NCI-H146 (cell line): ENCODE measurements at regions not wholly inside any gene's neighbourhood (a gene's known extent, or its start where the extent isn't known, plus 50 kb on each side); places are given as distances from the start of the nearest gene placed in this dataset.

ENCODE experiments used
- DNase-seq: peaks from one replicate; lab custom pipeline; 2025; lab: John Stamatoyannopoulos, UW

DNA sequence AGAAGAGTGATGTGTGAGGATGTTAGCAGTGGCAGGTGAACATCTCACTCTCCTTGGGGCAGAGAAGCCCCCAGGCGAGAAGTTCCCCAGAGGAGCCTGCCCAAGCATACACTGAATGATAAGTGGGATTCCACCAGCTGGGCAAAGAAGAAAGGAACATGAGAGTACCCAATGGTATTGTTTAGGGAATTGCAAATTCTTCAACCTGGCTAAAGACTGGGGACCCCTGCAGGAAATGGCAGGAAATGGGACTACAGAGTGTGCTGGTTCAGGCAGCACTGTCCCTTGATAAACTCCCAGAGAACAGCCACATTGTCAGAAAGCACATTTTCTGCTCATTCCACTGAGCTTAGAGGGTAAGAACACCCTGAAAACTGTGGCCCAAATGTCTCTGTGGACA is 121.3 kb downstream of the RPS29 start:
- no peak for DNase-seq

DNA sequence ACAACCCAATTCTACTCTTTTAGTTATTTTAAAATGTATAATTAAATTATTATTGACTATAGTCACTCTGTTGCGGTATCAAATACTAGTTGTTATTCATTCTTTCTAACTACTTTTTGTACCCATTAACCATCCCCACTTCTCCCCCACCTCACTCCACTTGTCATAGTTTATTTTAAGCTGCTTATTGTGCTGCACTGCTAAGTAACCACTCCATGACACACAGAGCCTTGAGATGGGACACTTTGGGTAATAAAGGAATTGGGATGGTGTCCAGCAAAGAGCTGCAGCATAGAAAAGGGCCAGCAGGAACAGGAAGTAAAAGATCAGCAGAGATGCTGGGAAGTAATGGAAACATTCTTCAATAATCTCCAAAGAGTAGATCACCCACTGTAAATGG is 123.0 kb downstream of the RPS29 start:
- DNase-seq: no peak

DNA sequence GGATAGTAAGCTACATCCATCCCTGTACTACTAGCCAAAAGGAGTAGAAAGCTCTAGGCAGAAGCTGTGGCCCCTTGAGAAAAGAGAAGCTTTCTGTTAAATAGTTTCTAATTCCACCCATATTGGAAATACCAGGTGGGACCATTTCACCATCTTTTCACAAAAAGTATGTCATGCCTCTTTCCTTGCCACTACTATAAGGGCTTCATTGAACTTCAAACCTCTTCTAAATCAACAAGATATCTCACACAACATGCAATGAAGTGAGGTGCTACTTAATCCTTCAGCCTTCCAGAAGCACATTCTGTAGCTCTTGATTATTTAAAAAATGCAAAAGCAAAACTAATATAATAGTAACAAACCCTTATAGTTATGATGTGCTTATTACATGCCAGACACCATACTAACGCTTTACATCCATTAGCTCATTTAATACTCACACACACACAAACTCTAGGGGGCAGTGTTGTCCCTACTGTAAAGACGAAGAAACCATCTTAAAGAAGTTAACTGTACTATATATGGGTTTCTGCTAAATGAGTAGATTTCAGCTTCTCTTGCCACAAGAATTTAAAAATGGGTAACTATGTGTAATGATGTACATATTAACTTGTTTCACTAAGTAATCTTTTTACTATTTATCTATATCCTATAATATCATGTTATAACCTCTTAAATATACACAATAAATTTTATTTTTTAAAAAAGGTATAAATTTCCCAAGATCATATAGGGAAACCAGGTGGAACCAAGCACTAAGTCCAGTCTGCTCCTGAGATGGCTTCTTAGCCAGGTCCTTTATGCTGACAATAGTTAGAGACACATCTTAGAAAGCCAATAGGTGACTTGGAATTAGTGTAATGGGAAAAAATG is 124.4 kb downstream of the RPS29 start:
- peak; percentile 54 for DNase-seq

DNA sequence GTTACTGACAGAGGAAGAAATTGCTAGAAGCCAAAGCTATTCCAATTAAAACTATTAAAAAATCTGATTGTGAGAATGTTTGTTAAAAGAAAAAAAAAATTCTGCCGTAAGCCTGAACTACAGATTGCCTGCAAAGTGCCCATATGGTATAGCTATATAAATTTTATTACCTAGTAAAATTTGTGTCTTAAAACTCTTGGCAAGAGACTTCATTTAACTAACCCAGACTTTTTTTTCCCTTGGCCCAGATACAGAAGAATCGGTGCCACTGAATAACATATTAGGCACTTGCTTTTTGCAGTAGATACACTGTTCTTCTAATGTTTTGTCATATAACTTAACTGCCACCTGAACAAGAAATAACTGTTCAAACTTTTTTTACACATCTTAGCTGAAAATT is 125.5 kb downstream of the RPS29 start:
- no peak for DNase-seq

DNA sequence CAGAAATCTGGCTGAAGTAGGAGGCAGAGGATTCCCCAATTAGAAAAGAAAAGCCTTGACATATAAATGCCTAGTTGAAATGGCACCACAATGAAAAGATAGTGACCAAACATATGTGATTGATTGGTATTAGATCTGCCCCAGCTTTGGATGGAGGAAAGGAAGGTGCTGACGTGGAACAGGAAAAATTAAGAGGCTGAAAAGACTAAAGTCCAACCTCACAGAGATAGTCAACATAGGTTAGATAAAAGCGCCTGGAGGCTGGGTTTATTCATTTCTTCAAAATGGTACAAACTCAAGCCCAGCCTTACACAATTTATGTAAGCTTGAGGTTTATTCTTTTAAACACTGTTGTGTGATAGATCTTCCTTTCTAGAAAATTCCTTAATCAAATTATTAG is 129.6 kb downstream of the RPS29 start:
- DNase-seq: no peak

DNA sequence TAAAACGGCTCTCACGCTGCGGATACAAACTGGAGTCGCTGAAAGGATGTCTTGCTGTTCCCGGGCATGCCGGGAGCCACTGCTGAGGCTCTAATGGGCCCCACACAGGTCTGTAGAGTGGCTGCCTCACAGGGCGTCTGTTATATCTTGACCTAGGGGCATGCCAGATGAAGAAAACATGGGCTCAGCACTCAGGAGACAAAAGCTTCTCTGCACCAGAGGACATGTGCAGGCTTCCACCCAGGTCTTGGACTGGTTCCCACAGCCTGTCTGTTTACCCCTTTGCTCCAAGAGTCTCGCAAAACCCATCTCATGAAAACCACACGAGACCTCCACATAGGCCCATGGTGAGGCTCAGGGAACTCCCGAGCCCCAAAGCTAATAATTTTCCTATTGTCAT is 134.2 kb downstream of the RPS29 start:
- no peak for DNase-seq

DNA sequence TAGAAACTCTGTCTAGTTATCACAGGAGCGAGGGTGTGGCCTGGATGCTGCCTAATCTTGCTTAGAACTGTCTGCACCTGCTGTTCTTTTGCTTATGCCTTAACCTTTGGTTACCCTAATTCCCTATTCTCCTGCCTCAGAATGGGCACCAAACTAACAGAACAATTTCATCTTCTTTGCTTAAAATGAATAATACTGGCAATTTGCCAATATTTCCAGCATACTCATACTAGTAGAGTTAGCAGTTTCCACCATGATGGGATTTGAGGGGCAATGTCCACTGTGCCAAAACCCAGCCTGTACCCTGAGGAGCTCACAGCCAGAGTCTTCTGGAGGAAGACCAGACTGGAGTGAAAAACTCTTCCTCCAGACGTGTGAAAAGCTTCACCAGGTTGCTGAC is 136.4 kb downstream of the RPS29 start:
- no peak for DNase-seq

DNA sequence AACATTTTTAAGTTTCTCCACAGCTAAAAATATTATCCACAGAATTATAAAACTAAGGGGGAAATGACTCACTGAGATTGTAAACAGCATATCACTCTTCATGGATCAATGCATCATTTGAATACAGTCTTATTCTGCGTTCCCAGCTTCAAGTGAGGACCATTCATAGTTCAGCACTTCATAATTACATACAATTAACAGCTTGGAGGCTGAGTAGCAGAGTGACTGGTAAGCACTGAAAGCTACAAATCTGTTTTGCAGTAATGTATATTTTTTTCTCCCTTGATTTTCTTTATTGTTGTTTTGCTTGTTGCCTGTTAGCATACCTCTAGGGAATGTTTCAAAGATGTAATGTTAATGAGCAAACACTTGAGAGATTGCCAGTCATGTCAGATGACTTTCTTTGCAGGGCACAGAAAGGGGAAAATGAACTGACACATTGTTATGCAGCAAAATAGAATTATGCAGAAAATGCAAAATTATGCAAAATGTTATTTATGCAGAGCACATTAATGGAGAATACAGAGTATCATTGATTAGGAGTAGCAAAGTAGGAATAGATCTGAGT is 138.6 kb downstream of the RPS29 start:
- no peak for DNase-seq

DNA sequence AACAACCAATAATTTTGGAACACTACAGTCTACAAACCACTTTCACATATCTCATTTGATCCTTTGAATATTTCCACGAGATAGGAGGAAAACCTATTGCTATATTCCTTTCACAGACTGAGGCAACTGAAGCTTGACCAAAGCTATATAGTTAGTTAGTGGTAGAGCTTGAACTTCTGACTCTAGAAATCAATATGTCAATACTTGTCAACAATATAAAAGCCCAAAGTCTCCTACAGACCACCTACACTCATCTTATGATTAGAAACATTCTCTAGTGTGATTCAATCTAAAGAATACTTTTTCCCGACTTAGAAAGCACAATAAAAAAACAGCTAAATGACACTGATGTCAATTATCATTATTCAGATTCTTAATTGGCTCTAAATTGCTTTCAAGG is 139.4 kb downstream of the RPS29 start:
- no peak for DNase-seq

DNA sequence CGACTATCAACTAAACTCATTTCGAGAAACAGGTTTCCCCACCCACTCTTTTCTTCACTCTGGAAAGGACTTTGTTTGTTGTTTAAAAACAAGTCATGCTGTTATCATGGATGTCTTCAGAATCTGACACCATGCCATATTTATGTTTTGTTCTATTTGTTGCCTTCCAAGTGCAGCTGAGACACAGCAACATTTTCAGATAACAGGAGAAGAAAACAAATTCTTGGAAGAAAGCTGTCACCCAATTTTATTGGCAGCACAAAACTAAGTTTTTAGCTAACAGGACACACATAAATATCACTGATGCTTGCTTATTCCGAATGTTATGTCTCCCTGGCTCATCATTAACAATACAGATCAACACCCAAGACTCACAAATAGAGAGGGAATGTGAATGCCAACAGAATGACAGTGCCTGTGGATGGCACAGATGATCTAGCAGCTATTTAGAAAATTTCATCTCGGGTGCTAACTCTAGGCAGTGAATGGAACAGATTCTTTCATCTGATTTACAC is 147.9 kb downstream of the RPS29 start:
- DNase-seq: no peak

DNA sequence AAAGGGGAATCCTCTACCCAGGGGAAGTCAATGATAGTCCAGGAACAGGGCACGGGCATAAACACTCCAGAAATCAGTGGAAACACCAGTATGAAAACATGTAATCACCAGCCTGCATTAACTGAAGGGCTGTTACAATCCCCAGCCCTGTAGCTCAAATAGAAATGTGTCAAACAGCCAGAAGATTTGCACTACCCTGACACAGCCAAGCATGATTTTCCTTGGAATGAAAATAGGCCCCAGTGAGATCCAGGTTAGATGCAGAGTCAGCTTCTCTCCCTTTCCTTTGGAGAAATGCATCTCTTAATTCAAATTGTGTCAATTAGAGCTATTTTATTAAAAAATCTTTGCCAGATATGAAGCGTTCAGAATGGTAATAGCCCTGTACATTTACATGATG is 158.1 kb downstream of the RPS29 start:
- no peak for DNase-seq

DNA sequence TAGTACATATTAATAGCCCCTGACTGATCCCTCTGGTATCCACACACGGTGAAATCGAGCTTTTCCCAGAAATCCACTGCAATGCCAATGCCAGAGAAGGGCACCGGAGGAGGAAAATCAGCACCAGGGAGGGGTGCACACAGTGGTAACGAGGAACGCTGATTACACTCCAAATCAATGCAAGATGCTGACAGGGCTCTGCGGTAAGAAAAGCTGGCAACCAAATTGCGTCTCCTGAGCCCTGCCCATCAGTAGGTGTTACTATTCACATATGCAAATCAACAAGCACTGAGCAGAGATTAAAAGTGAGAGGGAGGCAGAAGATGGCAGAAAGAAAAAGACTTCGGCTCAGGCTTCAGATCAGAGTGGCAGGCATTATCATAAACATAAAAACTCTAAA is 159.1 kb downstream of the RPS29 start:
- no peak for DNase-seq

DNA sequence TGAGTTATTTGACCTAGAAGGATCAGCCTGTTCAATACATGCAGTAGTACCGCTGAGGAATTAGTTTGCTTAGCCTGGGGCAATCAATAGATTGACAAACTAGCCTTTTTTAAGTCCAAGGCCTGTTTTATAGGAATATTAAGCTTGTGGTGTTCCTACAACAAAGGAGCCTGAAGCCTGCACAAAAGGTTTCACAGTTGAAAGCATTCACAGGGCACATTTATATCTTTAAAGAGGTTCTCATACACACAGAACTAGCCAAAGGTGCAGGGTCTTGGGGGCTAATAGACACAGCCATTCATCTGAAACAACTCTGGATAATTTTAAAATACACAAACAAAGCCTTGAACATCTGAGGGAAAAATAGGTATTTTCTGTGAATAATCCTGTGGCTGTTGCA is 160.3 kb downstream of the RPS29 start:
- no peak for DNase-seq

DNA sequence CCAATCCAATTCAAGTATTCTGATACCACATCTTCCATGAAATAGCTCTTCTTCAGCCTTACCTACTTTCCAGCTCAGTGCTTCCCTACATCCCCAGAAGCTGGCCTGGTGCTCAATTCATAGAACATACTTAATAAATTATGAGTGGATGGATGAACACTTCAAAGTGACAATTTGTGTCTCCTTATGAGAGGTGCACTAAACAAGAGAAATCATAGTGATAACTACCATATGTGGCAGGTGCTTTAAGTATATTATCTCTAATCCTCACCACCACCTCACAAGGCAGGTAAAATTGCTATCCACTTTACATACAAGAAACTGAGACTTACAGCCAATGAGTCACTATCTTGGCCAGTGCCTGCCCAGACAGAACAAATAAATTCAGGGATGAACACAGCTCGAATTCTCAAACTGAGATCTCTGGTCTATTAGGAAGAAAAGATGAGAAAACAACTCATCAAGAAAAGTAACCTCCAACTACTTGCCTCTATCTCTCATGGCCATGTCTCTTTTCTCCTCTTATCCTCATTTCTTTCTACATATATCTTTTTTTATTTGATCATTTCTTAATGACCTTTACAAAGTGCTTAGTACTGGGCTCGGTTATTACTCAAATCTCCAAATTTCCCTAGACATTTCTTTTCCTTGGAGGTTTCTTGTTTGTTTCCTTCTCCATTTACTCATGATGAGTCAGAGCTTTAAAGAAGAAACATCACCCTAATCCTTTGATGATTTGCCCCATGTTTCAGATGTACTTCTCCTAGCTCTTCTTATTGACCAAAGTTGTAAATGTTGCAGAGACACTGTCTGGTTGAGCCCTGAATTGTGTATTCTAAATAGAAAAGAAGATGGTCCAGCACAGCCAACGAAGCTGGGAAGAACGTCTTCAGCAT is 161.5 kb downstream of the RPS29 start:
- no peak for DNase-seq

DNA sequence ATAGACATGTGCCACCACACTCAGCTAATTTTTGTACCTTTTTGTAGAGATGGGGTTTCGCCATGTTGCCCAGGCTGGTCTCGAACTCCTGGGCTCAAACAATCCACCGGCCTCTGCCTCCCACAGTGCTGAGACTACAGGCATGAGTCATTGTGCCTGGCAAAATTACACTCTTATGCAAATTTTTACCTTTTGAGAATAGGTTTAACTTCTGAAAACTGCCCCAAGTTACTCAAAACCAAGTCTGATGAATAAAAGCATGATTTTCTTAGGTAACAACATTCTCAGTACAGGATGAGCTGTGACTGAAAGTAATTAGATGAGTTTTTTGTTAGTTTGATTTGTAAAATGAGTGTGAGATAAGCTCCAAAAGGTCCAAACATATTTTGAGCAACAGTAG is 166.0 kb downstream of the RPS29 start:
- no peak for DNase-seq

DNA sequence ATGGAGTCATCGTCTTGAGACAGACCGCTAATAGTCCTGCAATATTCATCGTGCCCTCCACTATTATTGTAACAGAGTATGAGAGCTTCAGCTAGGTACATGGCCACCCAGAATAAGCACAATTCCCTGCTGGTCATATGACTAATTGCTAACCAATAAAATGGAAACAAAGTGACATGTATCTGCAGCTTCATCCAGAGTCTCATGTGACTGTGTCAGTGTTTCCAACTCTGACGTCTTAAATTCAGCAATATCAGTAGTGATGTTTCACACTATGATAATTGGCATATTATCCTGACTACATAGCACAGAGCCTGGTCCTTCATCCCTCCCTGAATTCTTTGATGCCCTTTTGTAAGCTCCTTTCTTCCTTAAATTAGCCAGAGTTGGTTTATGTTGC is 167.4 kb downstream of the RPS29 start:
- no peak for DNase-seq

DNA sequence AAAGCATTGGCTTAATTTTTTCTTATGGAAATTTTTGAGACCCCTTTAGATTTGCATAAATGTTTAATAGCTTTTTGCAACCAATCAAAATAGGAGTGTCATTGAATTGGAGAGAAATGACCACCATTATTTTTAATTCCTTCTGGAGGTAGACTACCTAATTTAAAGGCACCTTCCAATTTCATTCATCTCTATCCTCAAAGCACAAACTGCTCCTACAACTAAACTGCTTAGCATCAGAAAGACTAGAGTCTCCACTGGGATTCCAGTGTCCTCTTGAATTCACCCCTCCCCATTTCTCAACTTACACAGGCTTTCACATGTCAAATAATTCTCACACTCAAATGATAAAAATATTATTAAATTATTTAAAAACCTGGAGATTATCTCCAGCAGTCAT is 168.4 kb downstream of the RPS29 start:
- no peak for DNase-seq

DNA sequence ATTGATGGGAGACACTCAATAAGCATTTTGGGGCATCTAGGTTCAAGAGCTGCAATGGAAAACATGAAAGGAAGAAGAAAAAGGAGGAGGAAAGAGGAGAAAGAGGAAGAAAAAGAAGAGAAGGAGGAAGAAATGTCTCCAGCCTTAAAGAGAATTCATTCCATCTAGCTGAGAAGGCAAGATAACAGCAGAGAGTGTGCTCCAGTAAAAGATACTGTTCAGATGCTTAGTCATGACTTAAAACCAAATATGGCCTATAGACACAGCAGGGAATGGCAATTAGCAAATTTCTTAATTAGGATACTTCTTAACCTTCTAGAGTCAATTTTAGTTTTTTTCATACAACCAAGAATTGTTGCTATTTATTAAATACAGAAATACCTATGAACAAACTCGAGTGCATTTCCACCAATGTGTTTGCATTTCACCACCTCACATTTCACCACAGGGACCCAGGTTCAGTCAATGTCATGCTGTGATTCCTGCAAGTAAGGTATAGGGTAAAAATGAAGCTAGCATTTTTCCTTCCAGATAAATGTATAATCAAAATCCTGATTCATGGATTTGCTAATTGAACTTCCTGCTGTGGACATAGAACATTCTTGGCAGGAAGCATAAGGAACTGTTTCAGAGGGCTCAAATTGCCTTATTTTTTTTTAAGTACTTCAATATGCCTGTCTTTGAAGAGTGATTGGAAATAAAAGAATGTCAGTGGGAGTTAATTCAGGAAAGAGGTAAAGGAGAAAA is 177.8 kb downstream of the RPS29 start:
- no peak for DNase-seq

DNA sequence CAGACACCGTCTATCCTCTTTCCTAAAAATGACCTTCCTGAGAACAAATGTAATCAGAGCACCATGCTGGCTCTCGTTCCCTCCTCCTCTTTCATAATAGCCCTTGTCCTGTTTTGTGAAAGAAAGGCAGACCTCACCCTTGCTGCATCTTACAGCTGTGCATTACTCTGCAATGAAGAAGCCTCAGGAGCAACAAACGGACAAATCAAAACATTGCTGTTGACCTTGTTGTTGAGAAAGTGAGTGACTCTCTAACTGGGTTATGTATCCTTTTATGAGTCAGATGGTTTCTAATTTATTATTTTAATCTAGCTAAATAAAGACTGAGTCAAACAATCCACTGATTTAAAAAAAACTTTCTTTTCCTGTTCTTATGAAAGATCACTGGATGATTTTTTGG is 180.9 kb downstream of the RPS29 start:
- no peak for DNase-seq

DNA sequence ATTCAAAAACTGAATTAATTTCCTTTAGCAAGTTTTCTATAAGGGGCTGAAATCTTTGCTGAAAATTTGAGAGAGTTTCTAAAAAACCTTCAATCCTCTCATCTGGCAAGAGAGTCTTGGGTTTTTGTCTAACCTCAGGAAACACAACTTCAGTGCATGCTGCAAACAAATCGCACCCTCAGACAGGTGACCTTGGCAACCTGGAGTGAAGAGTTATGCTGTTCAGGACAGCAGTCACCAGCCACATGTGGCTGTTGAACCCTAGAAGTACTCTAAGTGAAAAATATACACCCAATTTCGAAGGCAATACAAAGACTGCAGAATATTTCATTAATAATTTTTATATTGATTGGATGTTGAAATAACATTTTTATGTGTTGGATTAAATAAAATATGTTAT is 184.8 kb downstream of the RPS29 start:
- no peak for DNase-seq

DNA sequence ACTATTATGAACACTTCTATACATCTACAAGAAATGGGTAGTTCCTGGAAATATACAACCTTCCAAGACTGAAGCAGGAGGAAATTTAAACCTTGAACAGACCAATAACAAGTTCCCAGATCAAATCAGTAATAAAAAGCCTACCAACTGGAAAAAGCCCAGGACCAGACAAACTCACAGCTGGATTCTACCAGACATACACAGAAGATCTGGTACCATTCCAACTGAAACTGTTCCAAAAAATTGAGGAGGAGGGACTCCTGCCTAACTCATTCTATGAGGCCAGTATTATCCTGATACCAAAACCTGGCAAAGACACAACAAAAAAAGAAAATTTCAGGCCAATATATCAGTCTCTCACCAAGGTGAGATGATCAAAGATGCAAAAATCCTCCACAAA is 189.4 kb downstream of the RPS29 start:
- no peak for DNase-seq

DNA sequence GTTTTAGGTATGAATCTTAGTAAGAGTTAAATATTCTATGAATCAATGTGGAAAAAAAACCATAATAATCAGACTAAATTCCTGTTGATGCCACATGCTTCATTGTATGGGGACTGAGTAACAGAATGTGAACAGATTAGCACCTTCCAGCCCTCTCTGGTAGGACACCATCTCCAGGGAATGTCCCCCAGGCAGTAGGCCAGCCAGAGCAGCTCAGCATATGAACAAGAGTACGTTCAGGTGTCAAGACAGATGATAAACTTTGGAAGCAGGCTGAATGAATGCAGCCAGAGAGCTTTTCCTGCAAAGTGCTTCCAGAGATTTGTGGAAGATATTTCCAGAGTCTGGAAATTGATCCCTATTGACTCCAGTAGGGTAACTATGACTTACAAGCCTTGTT is 204.4 kb downstream of the RPS29 start:
- DNase-seq: no peak
